PFSK-1 (cell line): ENCODE measurements at regions not wholly inside any gene's neighbourhood (a gene's known extent, or its start where the extent isn't known, plus 50 kb on each side); places are given as distances from the start of the nearest gene placed in this dataset.

Experiments used
- FOXP2 ChIP-seq: optimal IDR thresholded peaks from 2 replicates; pipeline ENCODE3; 2011; ENCODE audit warnings: borderline replicate concordance, control low read depth, inconsistent platforms; ENCODE audit not compliant: insufficient read depth; ENCODE audit errors: extremely low read length, extremely low read depth
- POLR2AphosphoS5 ChIP-seq: IDR thresholded peaks from 2 replicates; pipeline ENCODE4 v1.6.1; 2012; ENCODE audit warnings: low read depth, mild to moderate bottlenecking, control low read depth, low read length, moderate library complexity
- REST ChIP-seq, 2 experiments: IDR thresholded peaks; 2 replicates each; pipeline versions ENCODE4 v1.6.1 to v1.8.0; 2011 to 2012; ENCODE audit warnings: low read depth in 2 of 2, low read length in 2 of 2, control low read depth in 1 of 2, inconsistent platforms in 1 of 2, mild to moderate bottlenecking in 1 of 2, moderate library complexity in 1 of 2; ENCODE audit not compliant: insufficient read depth in 1 of 2
- SIN3A ChIP-seq: IDR thresholded peaks from 2 replicates; pipeline ENCODE4 v1.6.1; 2012; ENCODE audit warnings: mild to moderate bottlenecking, low read length, moderate library complexity, borderline replicate concordance; ENCODE audit not compliant: insufficient read depth
- TAF1 ChIP-seq: IDR thresholded peaks from 2 replicates; pipeline ENCODE4 v1.6.1; 2012; ENCODE audit warnings: low read length, control low read depth, borderline replicate concordance; ENCODE audit not compliant: insufficient read depth

GRCh38 chr5:111603446-111603827 lies 91.1 kb upstream of the STARD4 start:
- TF ChIP-seq SIN3A = no peak
- TF ChIP-seq POLR2AphosphoS5 = no peak
- TF ChIP-seq TAF1 = no peak
- TF ChIP-seq FOXP2 = no peak
- TF ChIP-seq REST (IDR thresholded peaks at IDR 0.05; ENCODE audit: insufficient read depth in 1 of 2, low read depth in 2 of 2, low read length in 2 of 2) = no peak

- TF ChIP-seq POLR2AphosphoS5 (no peak), TAF1 (no peak), SIN3A (no peak), FOXP2 (no peak), REST (IDR thresholded peaks at IDR 0.05; ENCODE audit: insufficient read depth in 1 of 2, low read depth in 2 of 2, low read length in 2 of 2) (no peak)
Measured at GRCh38 chr5:111602817-111603445, 90.6 kb upstream of the STARD4 start.

- TF ChIP-seq TAF1 (no peak), REST (IDR thresholded peaks at IDR 0.05; ENCODE audit: insufficient read depth in 1 of 2, low read depth in 2 of 2, low read length in 2 of 2) (no peak), POLR2AphosphoS5 (no peak)
Measured at GRCh38 chr5:111598996-111599395, 86.7 kb upstream of the STARD4 start.

GRCh38 chr5:111597491-111597890 lies 85.2 kb upstream of the STARD4 start:
- TF ChIP-seq POLR2AphosphoS5 (no peak), REST (IDR thresholded peaks at IDR 0.05; ENCODE audit: insufficient read depth in 1 of 2, low read depth in 2 of 2, low read length in 2 of 2) (no peak), FOXP2 (no peak), TAF1 (no peak), SIN3A (no peak)

- TF ChIP-seq FOXP2 (no peak), TAF1 (no peak)
Measured at GRCh38 chr5:111596705-111597104, 84.4 kb upstream of the STARD4 start.
